ENCODE measurements at regions not wholly inside any gene's neighbourhood (a gene's known extent, or its start where the extent isn't known, plus 50 kb on each side); places are given as distances from the start of the nearest gene placed in this dataset.

- H3K9ac ChIP-seq (ENCODE audit: insufficient read depth in 1 of 2, low read length in 2 of 2) = no peak overlapping the region
- DNase-seq (peak in 1 of 3 donors; percentile 7), ATAC-seq (ENCODE audit: insufficient read depth, low FRiP score) (no peak)
- TF ChIP-seq, protein P1, sequence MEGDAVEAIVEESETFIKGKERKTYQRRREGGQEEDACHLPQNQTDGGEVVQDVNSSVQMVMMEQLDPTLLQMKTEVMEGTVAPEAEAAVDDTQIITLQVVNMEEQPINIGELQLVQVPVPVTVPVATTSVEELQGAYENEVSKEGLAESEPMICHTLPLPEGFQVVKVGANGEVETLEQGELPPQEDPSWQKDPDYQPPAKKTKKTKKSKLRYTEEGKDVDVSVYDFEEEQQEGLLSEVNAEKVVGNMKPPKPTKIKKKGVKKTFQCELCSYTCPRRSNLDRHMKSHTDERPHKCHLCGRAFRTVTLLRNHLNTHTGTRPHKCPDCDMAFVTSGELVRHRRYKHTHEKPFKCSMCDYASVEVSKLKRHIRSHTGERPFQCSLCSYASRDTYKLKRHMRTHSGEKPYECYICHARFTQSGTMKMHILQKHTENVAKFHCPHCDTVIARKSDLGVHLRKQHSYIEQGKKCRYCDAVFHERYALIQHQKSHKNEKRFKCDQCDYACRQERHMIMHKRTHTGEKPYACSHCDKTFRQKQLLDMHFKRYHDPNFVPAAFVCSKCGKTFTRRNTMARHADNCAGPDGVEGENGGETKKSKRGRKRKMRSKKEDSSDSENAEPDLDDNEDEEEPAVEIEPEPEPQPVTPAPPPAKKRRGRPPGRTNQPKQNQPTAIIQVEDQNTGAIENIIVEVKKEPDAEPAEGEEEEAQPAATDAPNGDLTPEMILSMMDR (IDR thresholded peaks at IDR 0.05; ENCODE audit: control extremely low read depth, extremely low read depth) = no peak
- peaks cover 0 to 14% (median 0%) of the 10 kb centered on the region in 5 donors for H3K4me1 ChIP-seq (ENCODE audit: control insufficient read depth in 5 of 5, insufficient read depth in 5 of 5, low read length in 5 of 5)
- H3K4me3 ChIP-seq = no peak overlapping the region
- 2% methylated on average over 36 of the region's 36 CpGs for WGBS, 2 donors
- H3K9me3 ChIP-seq (ENCODE audit: control insufficient read depth in 4 of 4, insufficient read depth in 3 of 4, low read length in 3 of 4) = peaks cover 0 to 4% (median 0%) of the 10 kb centered on the region in 4 donors
- no peaks in the 10 kb centered on the region for H3K36me3 ChIP-seq (ENCODE audit: control insufficient read depth in 4 of 4, insufficient read depth in 4 of 4, low read length in 4 of 4)
- H3K27ac ChIP-seq (ENCODE audit: low read depth in 1 of 2, low read length in 1 of 2) = no peak overlapping the region
- H3K27me3 ChIP-seq (ENCODE audit: control insufficient read depth in 3 of 3, insufficient read depth in 3 of 3, low read length in 2 of 3) = peaks cover 34 to 73% (median 61%) of the 10 kb centered on the region in 3 donors
These were observed 115.4 kb upstream of the MYL2 start for GRCh38 chr12:111035578-111036301.

DNA sequence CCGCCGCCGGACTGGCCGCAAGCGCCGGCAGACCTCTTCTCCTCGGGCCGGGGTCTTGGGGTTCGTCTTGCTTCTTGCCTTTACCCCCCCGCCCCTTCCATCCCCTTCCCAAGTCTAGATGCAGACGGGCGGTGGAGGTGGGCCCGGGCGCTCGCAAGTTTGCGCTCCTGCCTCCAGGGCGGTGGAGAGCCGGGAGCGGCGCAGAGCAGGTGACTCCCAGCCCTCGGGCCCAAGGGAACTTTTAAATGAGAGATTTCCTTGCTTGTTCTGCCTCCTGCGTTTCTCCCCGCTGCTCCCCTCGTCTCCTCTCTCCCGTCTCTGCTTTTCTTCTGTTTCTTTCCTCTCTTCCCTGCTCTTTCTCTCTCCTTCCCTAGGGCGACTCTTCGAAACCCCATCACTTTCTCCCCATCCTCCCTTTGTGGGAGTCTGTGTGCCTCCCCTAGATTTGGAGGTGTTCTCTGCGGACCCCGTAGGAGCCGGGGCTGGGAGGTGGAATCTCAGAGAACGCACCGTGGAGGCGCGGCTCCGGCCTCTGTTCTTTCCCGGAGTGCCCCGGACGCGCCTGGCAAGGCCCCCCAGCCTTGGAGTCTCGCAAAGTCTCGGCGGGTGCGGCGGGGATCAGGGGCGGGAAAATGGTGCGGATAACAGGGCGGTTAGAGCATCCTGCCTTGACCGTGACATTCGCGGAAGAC, 114.7 kb upstream of the MYL2 start:
- no peaks in the 10 kb centered on the region for H3K36me3 ChIP-seq (ENCODE audit: control insufficient read depth in 4 of 4, insufficient read depth in 4 of 4, low read length in 4 of 4)
- WGBS, 2 donors = 1 to 2% methylated on average over 45 to 50 of the region's 50 CpGs
- H3K4me1 ChIP-seq (ENCODE audit: control insufficient read depth in 5 of 5, insufficient read depth in 5 of 5, low read length in 5 of 5) = peaks cover 0 to 14% (median 0%) of the 10 kb centered on the region in 5 donors
- TF ChIP-seq, protein P1 (IDR thresholded peaks at IDR 0.05; ENCODE audit: control extremely low read depth, extremely low read depth) = no peak
- peaks cover 34 to 80% (median 69%) of the 10 kb centered on the region in 3 donors for H3K27me3 ChIP-seq (ENCODE audit: control insufficient read depth in 3 of 3, insufficient read depth in 3 of 3, low read length in 2 of 3)
- peaks cover 0 to 4% (median 0%) of the 10 kb centered on the region in 4 donors for H3K9me3 ChIP-seq (ENCODE audit: control insufficient read depth in 4 of 4, insufficient read depth in 3 of 4, low read length in 3 of 4)
- no peak overlapping the region for H3K4me3 ChIP-seq
- H3K9ac ChIP-seq (ENCODE audit: insufficient read depth in 1 of 2, low read length in 2 of 2) = no peak overlapping the region
- no peak overlapping the region for H3K27ac ChIP-seq (ENCODE audit: low read depth in 1 of 2, low read length in 1 of 2)
- DNase-seq (no peak), ATAC-seq (ENCODE audit: insufficient read depth, low FRiP score) (no peak)

DNA sequence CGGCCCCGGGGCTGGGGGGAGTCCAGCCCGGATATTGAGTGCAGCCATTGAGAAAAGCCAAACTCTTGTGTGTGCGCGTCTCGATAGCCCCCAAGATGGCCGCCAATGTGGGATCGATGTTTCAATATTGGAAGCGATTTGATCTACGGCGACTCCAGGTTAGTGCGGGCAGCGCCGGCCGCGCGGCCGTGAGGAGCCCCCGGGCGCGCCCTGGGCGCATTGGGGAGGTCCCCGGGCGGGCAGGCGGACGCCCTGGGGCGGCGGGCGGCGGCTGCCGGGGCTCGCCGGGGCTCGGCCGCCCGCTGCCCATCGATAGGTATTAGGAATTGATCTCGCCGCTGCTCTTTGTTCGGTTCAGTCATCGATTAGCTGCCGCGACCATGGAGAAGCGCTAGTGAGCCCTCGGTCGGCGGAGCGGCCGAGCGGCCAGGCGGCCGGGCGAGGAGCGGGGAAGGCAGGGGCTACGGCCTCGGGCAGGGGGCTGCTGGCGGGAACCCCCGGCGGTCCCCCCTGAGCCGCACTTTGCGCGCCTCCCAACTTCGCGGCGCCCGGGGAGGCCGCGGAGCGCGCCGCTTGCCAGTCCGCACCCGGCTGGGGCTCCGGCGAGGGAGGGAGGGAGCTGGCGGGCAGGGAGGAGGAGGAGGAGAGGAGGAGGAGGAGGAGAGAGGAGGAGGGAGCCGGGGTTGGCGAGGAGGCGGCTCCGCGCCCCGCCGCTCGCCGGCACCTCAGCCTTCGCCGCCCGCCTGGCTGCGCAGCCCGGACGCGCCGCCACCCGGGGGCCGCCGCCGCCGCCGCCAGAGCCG, 113.9 kb upstream of the MYL2 start, which contains the start of gene CUX2:
CUX2 (plus strand) TSS at position 83 of the 803 bp plus-strand sequence.
- Histone ChIP-seq H3K9ac (ENCODE audit: insufficient read depth in 1 of 2, low read length in 2 of 2) (no peak within 1 kb of the TSS), H3K4me1 (ENCODE audit: control insufficient read depth in 5 of 5, insufficient read depth in 5 of 5, low read length in 5 of 5) (peaks cover 0 to 14% (median 0%) of the 10 kb centered on the region in 5 donors), H3K27me3 (ENCODE audit: control insufficient read depth in 3 of 3, insufficient read depth in 3 of 3, low read length in 2 of 3) (peaks cover 34 to 85% (median 74%) of the 10 kb centered on the region in 3 donors), H3K27ac (ENCODE audit: low read depth in 1 of 2, low read length in 1 of 2) (no peak within 1 kb of the TSS), H3K9me3 (ENCODE audit: control insufficient read depth in 4 of 4, insufficient read depth in 3 of 4, low read length in 3 of 4) (peaks cover 0 to 4% (median 0%) of the 10 kb centered on the region in 4 donors), H3K36me3 (ENCODE audit: control insufficient read depth in 4 of 4, insufficient read depth in 4 of 4, low read length in 4 of 4) (no peaks in the 10 kb centered on the region), H3K4me3 (no peak within 1 kb of the TSS)
- ATAC-seq (ENCODE audit: insufficient read depth, low FRiP score) (no peak), DNase-seq (peak in 1 of 3 donors; percentile 22)
- 0 to 1% methylated on average over 51 to 100 of the region's 100 CpGs for WGBS, 2 donors
- TF ChIP-seq, protein P1 (IDR thresholded peaks at IDR 0.05; ENCODE audit: control extremely low read depth, extremely low read depth) = no peak

Data from lung (tissue), 11 donors.